HG03025 (cell line): ENCODE measurements at regions not wholly inside any gene's neighbourhood (a gene's known extent, or its start where the extent isn't known, plus 50 kb on each side); places are given as distances from the start of the nearest gene placed in this dataset.

Experiments used
- ATAC-seq: cut with Tn5 transposase; IDR thresholded peaks from one replicate; pipeline ENCODE4 v1.9.1; 2021; ENCODE audit warnings: mild to moderate bottlenecking, moderate library complexity; ENCODE audit not compliant: unreplicated experiment, low FRiP score

- ATAC-seq = no peak
Observed at GRCh38 chrX:66328950-66329596, 165.0 kb downstream of the HEPH start.

- ATAC-seq = no peak
Observed at GRCh38 chrX:66360894-66361293, 196.8 kb downstream of the HEPH start.

- no peak for ATAC-seq
Observed at GRCh38 chrX:66384722-66385121, 220.7 kb downstream of the HEPH start.

- no peak for ATAC-seq
Observed at GRCh38 chrX:66399273-66399672, 235.2 kb downstream of the HEPH start.

GRCh38 chrX:66402165-66402564 is 236.7 kb downstream of the EDA2R start:
- ATAC-seq = no peak

GRCh38 chrX:66408507-66408906 is 230.4 kb downstream of the EDA2R start:
- ATAC-seq = peak; percentile 60

- ATAC-seq = no peak
Observed at GRCh38 chrX:66410806-66411205, 228.1 kb downstream of the EDA2R start.
